Caco-2 (cell line): ENCODE measurements at regions not wholly inside any gene's neighbourhood (a gene's known extent, or its start where the extent isn't known, plus 50 kb on each side); places are given as distances from the start of the nearest gene placed in this dataset.

Source experiments
- BruUV-seq: library from RNA; stranded (reverse); fragments of 400-500 nt; replicated peaks from 2 replicates; lab custom pipeline; 2021; lab: Mats Ljungman, UMichigan
- CTCF ChIA-PET: fragments of 300-600 bp; sonication (Branson Sonifier 250); formaldehyde crosslinking; loops from one replicate; lab custom pipeline; 2022; ENCODE audit warnings: antibody characterized with exemption; lab: Charles Lee
- POLR2A ChIA-PET: fragments of 300-600 bp; sonication (Branson Sonifier 250); formaldehyde crosslinking; loops from one replicate; lab custom pipeline; 2022; ENCODE audit warnings: antibody characterized with exemption; lab: Charles Lee
- DNase-seq, 2 experiments: peaks; one replicate each; pipeline versions ENCODE4 v3.0.0 to v3.0.0-alpha.2; 2020 to 2022
- H3K27me3 ChIP-seq: replicated peaks from 2 replicates; pipeline ENCODE4 v1.6.0; 2011; ENCODE audit warnings: low read length; ENCODE audit not compliant: control insufficient read depth, insufficient read depth
- H3K36me3 ChIP-seq: 2 replicates; pipeline ENCODE4 v1.5.1; 2011; ENCODE audit warnings: low read length; ENCODE audit not compliant: control insufficient read depth, insufficient read depth
- H3K4me1 ChIP-seq: fragments of 250-450 bp; sonication (Bioruptor Pico); 2 replicates; pipeline ENCODE4 v1.5.1; 2020; ENCODE audit warnings: mild to moderate bottlenecking
- H3K4me3 ChIP-seq: 2 replicates; pipeline ENCODE4 v1.5.1; 2011; ENCODE audit warnings: low read depth, mild to moderate bottlenecking, control low read depth, low read length
- H3K9me3 ChIP-seq: fragments of 250-450 bp; sonication (Bioruptor Pico); 2 replicates; pipeline ENCODE4 v1.5.1; 2020; ENCODE audit warnings: mild to moderate bottlenecking, moderate library complexity
- H3K27ac Mint-ChIP-seq: one replicate; pipeline ENCODE4 v1.8.0; 2022; ENCODE audit warnings: mixed read lengths; ENCODE audit not compliant: unreplicated experiment
- H3K27me3 Mint-ChIP-seq: one replicate; pipeline ENCODE4 v1.8.0; 2022; ENCODE audit warnings: mixed read lengths; ENCODE audit not compliant: insufficient read depth, unreplicated experiment
- H3K36me3 Mint-ChIP-seq: one replicate; pipeline ENCODE4 v1.8.0; 2022; ENCODE audit warnings: mild to moderate bottlenecking, mixed read lengths; ENCODE audit not compliant: insufficient read depth, unreplicated experiment
- H3K4me1 Mint-ChIP-seq: one replicate; pipeline ENCODE4 v1.8.0; 2022; ENCODE audit warnings: low read depth, mixed read lengths; ENCODE audit not compliant: unreplicated experiment
- H3K4me3 Mint-ChIP-seq: one replicate; pipeline ENCODE4 v1.8.0; 2022; ENCODE audit warnings: mild to moderate bottlenecking, moderate library complexity, mixed read lengths; ENCODE audit not compliant: unreplicated experiment
- H3K9me3 Mint-ChIP-seq: one replicate; pipeline ENCODE4 v1.8.0; 2022; ENCODE audit warnings: mixed read lengths; ENCODE audit not compliant: unreplicated experiment
- intact Hi-C: fragments of 100-400 bp; cut with micrococcal nuclease; formaldehyde crosslinking; loops from one replicate; pipeline ENCODE4 v1.10.0; 2022; ENCODE audit not compliant: unreplicated experiment
- TF ChIP-seq, protein P1 (sequence below), 2 experiments: fragments of 200-600 bp in 1 of 2; IDR thresholded peaks; 1 replicate in 1 of 2; 2 replicates in 1 of 2; pipeline versions ENCODE4 v1.5.1 to v1.8.0; 2011 to 2022; ENCODE audit warnings: antibody characterized with exemption in 1 of 2, control low read depth in 1 of 2, inconsistent platforms in 1 of 2, low read depth in 1 of 2, low read length in 1 of 2, mild to moderate bottlenecking in 1 of 2, moderate library complexity in 1 of 2; ENCODE audit not compliant: insufficient read depth in 1 of 2, severe bottlenecking in 1 of 2, unreplicated experiment in 1 of 2

- no TSS peak for BruUV-seq
- Histone ChIP-seq H3K4me1 (no peaks in the 10 kb centered on the region), H3K4me3 (no peak overlapping the region), H3K9me3 (no peaks in the 10 kb centered on the region), H3K27me3 (no peaks in the 10 kb centered on the region), H3K36me3 (no peaks in the 10 kb centered on the region)
- POLR2A ChIA-PET = no interaction called here
- Mint-ChIP-seq H3K9me3 (no peaks in the 10 kb centered on the region), H3K27me3 (no peaks in the 10 kb centered on the region), H3K36me3 (no peaks in the 10 kb centered on the region), H3K4me3 (no peak overlapping the region), H3K27ac (no peak overlapping the region), H3K4me1 (peaks cover 4% of the 10 kb centered on the region)
- CTCF ChIA-PET = no interaction called here
- intact Hi-C loops = no loop called here
- DNase-seq = no peak
- TF ChIP-seq, protein P1, sequence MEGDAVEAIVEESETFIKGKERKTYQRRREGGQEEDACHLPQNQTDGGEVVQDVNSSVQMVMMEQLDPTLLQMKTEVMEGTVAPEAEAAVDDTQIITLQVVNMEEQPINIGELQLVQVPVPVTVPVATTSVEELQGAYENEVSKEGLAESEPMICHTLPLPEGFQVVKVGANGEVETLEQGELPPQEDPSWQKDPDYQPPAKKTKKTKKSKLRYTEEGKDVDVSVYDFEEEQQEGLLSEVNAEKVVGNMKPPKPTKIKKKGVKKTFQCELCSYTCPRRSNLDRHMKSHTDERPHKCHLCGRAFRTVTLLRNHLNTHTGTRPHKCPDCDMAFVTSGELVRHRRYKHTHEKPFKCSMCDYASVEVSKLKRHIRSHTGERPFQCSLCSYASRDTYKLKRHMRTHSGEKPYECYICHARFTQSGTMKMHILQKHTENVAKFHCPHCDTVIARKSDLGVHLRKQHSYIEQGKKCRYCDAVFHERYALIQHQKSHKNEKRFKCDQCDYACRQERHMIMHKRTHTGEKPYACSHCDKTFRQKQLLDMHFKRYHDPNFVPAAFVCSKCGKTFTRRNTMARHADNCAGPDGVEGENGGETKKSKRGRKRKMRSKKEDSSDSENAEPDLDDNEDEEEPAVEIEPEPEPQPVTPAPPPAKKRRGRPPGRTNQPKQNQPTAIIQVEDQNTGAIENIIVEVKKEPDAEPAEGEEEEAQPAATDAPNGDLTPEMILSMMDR (IDR thresholded peaks at IDR 0.05; ENCODE audit: insufficient read depth in 1 of 2, low read depth in 1 of 2, low read length in 1 of 2, severe bottlenecking in 1 of 2, unreplicated experiment in 1 of 2) = no peak
Measured at GRCh38 chr10:78401624-78402367, 368.1 kb downstream of the RPS24 start.

- no peak overlapping the region for H3K4me3 Mint-ChIP-seq
Measured at GRCh38 chr10:78402591-78402990, 368.9 kb downstream of the RPS24 start.

DNA sequence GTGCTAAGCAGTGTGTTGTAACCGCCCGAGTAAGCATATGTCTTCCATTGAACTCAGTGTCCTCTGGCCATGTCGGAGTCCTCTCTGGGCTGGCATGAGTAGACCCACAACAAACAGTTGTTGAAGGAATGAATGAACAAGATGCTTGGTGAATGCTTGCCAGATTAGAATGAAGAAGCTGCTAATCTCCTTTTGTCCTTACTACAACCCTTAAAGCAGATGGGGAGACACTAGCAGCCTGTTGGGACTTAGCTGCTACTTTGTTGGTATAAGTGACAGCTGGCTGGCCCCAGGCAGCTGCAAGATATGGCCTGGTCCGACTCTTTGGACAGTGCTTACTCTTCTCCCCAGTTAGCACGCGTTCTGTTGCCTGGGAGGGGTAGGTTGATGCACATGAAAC lies 370.1 kb downstream of the RPS24 start:
- POLR2A ChIA-PET = no interaction called here
- Mint-ChIP-seq H3K9me3 (no peaks in the 10 kb centered on the region), H3K27me3 (no peaks in the 10 kb centered on the region), H3K4me3 (no peak overlapping the region), H3K36me3 (peaks cover 6% of the 10 kb centered on the region), H3K27ac (no peak overlapping the region), H3K4me1 (peaks cover 8% of the 10 kb centered on the region)
- DNase-seq = no peak
- CTCF ChIA-PET = no interaction called here
- Histone ChIP-seq H3K4me1 (no peaks in the 10 kb centered on the region), H3K9me3 (no peaks in the 10 kb centered on the region), H3K27me3 (no peaks in the 10 kb centered on the region), H3K4me3 (no peak overlapping the region), H3K36me3 (no peaks in the 10 kb centered on the region)
- BruUV-seq = no TSS peak
- intact Hi-C loops = no loop called here
- TF ChIP-seq, protein P1 (IDR thresholded peaks at IDR 0.05; ENCODE audit: insufficient read depth in 1 of 2, low read depth in 1 of 2, low read length in 1 of 2, severe bottlenecking in 1 of 2, unreplicated experiment in 1 of 2) = no peak

More at GRCh38 chr10:78402591-78402990, 368.9 kb downstream of the RPS24 start:
- Mint-ChIP-seq H3K27me3 (no peaks in the 10 kb centered on the region), H3K9me3 (no peaks in the 10 kb centered on the region), H3K27ac (no peak overlapping the region), H3K36me3 (peaks cover 6% of the 10 kb centered on the region), H3K4me1 (peaks cover 8% of the 10 kb centered on the region)
- Histone ChIP-seq H3K4me3 (no peak overlapping the region), H3K9me3 (no peaks in the 10 kb centered on the region), H3K4me1 (no peaks in the 10 kb centered on the region), H3K27me3 (no peaks in the 10 kb centered on the region), H3K36me3 (no peaks in the 10 kb centered on the region)
- TF ChIP-seq, protein P1 (IDR thresholded peaks at IDR 0.05; ENCODE audit: insufficient read depth in 1 of 2, low read depth in 1 of 2, low read length in 1 of 2, severe bottlenecking in 1 of 2, unreplicated experiment in 1 of 2) = no peak
- CTCF ChIA-PET = no interaction called here
- POLR2A ChIA-PET = no interaction called here
- BruUV-seq = no TSS peak
- DNase-seq = no peak
- intact Hi-C loops = no loop called here
